Motor neuron (in vitro differentiated cells): ENCODE measurements at regions not wholly inside any gene's neighbourhood (a gene's known extent, or its start where the extent isn't known, plus 50 kb on each side); places are given as distances from the start of the nearest gene placed in this dataset.
A peak's percentile ranks its signal among the peaks of the same experiment; 100 is the strongest.
"Not testable (repeated sequence)": the region's sequence is repeated elsewhere in the genome, so short reads cannot be mapped to it uniquely, and the experiment has no call there.

Source experiments
- ATAC-seq, 8 experiments: fragments of 200-7000 bp; cut with Tn5 transposase; replicated peaks in 6 of 8; 2 replicates each; pipeline ENCODE4 v1.8.0; 2021; ENCODE audit warnings: mild to moderate bottlenecking in 8 of 8, moderate library complexity in 8 of 8
- H3K27ac ChIP-seq, 2 donors: fragments of 250-450 bp; sonication (Bioruptor Pico); 2 replicates each; pipeline ENCODE4 v1.9.0; 2021; ENCODE audit warnings: antibody characterized with exemption in 2 of 2, mild to moderate bottlenecking in 2 of 2, moderate library complexity in 1 of 2
- H3K4me1 ChIP-seq, 2 donors: fragments of 250-450 bp; sonication (Bioruptor Pico); replicated peaks in 1 of 2; 2 replicates each; pipeline ENCODE4 v1.6.1; 2021; ENCODE audit warnings: antibody characterized with exemption in 2 of 2, mild to moderate bottlenecking in 2 of 2, moderate library complexity in 1 of 2
- H3K4me3 ChIP-seq, 5 donors: fragments of 250-450 bp; sonication (Bioruptor Pico); 2 replicates each; pipeline ENCODE4 v1.9.0; 2021; ENCODE audit warnings: antibody characterized with exemption in 5 of 5, mild to moderate bottlenecking in 5 of 5, moderate library complexity in 4 of 5
- whole genome bisulfite sequencing, 10 experiments: fragments of 450-650 bp; shearing (Covaris generic); methylation state at CpG; one replicate each; pipeline ENCODE4 v1.0.0; 2022; 5-methylcytosine and 5-hydroxymethylcytosine counted together
- in situ Hi-C, 9 experiments: fragments of 400-800 bp; cut with MboI; loops; one replicate each; pipeline ENCODE4 v1.15.0; 2021; ENCODE audit warnings: low sequenced_read_pairs in 9 of 9, low pct_unique_long_range_greater_than_20kb in 2 of 9; ENCODE audit not compliant: unreplicated experiment in 9 of 9

DNA sequence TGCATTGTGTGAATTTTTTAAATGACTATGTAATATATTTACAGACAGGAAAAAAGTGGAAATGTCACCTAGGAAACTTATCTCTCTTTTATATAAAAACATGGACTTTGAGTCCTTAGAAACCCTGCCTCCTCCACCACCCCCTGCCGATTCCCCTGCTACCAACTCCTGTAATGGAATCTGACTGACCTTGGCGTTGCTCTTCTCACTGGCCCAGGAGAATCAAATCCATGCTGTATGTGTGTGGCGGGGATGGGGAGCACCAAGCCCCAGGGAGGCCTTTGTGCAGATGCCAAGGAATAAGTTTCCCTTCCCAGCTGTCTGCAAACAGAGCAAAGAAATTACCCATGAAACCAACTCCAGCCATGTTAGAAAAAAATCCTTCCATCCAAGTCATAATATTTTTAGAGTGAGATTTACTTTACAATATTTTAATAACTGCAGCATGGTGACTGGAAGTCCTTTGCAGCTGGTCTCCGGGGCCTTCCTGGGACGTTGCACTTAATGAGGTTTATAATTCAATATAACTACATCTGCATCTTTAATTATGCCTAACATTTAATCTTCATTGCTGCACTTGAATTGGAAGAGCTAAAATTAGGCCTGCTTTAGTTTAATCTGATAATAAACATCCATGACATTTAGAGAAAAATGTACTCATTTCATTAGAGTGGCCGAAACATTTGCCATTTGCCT is 111.4 kb upstream of the CACUL1 start:
- Histone ChIP-seq H3K4me1 (peaks cover 0 to 9% of the 10 kb centered on the region in 2 donors), H3K4me3 (no peak overlapping the region), H3K27ac (no peak overlapping the region)
- ATAC-seq, result peak in 1 of 8 experiments; percentile 78
- WGBS, 10 experiments, result 7 to 75% (median 58%) methylated on average over 2 to 6 of the region's 6 CpGs
- in situ Hi-C loops, result no loop called here

DNA sequence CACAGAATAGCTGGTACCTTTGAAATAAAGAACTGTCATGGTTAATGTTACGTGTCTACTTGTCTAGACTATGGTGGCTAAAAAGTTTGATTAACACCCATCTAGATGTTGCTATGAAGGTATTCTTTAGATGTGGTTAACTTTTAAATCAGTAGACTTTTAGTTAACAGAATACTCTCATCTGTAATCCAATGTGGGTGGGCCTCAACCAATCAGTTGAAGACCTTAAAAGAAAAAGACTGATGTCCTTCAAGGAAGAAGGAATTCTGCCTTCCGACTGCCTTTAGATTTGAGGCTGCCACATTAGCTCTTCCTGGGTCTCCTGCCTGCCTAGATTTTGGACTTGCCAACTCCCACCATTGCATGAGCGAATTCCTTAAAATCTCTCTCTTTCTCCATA is 113.0 kb upstream of the CACUL1 start:
- no peak for ATAC-seq
- Histone ChIP-seq H3K4me3 (no peak overlapping the region), H3K27ac (no peak overlapping the region), H3K4me1 (peaks cover 0 to 12% of the 10 kb centered on the region in 2 donors)
- WGBS, 10 experiments, result 33 to 100% (median 79%) methylated on average over 1 to 3 of the region's 3 CpGs
- in situ Hi-C loops, result no loop called here

DNA sequence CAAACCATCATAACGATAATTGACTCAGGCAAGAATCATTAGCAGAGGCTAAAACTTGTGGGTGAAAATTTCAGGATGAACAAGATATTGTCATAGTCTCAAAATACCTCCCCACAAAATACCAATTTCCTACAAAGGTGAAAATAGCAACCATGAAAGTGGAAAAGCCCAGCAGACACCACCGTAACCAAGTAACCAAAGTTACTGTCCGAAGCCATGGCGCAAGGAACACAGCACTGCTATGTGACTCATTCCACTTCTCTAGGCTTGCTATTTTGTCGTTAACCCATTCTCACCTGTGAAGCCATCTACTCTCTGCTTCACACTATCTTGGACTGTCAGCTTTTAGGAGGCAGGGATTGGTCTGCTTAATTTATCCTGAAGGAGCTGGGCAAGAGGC is 113.8 kb upstream of the CACUL1 start:
- peaks cover 0 to 12% of the 10 kb centered on the region in 2 donors for H3K4me1 ChIP-seq
- WGBS, 10 experiments, result 30 to 100% (median 83%) methylated on average over 2 to 5 of the region's 5 CpGs; no CpG with 5 or more reads in 3 of the 10 experiments
- in situ Hi-C loops, result no loop called here

DNA sequence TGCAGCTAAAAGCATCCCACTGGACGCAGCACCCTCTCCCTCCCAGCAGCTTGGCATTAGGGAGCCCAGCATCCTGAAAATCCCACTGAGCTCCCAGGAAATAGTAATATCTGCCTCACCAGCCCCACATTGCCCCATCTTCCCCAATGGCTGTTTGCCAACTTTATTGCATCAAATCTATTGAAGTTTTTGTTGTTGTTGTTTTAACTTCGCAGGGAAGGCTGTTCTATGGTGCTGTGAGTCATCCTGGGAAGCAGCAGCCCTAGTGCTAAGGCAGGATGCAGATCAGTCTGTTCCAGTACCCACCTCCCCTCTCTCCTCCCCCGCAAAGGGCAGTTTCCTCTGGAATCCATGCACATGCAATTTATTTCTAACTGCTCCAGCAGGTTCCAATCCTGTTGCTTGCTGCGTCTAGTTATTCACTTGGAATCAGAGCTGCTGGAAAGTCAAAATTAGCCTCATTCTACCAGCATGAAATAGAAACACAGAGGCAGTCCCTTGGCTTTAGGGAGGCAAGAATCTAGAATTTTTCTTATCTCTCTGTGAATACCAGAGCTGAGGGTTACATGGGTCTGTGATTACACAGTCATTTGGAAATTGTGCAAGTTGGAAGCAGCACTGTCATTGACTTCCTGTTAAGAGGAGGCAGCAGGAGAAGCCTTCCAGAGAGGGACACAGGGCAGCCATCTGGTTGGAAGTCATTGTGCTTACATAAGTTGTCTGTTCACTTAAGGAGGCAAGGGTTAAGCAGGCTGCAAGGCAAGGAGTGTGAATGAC is 115.9 kb upstream of the CACUL1 start:
- Histone ChIP-seq H3K27ac (no peak overlapping the region), H3K4me1 (peaks cover 0 to 12% of the 10 kb centered on the region in 2 donors), H3K4me3 (no peak overlapping the region)
- in situ Hi-C loops, result no loop called here
- 0 to 100% (median 30%) methylated on average over 1 to 4 of the region's 4 CpGs; no CpG with 5 or more reads in 2 of the 10 experiments for WGBS, 10 experiments
- peak; percentile 70 to 99 (median 94) for ATAC-seq

More for the DNA sequence above, 113.8 kb upstream of the CACUL1 start:
- Histone ChIP-seq H3K27ac (no peak overlapping the region), H3K4me3 (no peak overlapping the region)
- ATAC-seq, result peak in 1 of 8 experiments; percentile 20

GRCh38 chr10:118871244-118871865 is 116.6 kb upstream of the CACUL1 start:
- H3K4me3 ChIP-seq, result no peak overlapping the region
- peaks cover 0 to 12% of the 10 kb centered on the region in 2 donors for H3K4me1 ChIP-seq
- no peak for ATAC-seq
- no peak overlapping the region for H3K27ac ChIP-seq
- in situ Hi-C loops, result no loop called here
- whole genome bisulfite sequencing, 10 experiments, result 20 to 75% (median 61%) methylated on average over 1 to 2 of the region's 2 CpGs; no CpG with 5 or more reads in 3 of the 10 experiments

DNA sequence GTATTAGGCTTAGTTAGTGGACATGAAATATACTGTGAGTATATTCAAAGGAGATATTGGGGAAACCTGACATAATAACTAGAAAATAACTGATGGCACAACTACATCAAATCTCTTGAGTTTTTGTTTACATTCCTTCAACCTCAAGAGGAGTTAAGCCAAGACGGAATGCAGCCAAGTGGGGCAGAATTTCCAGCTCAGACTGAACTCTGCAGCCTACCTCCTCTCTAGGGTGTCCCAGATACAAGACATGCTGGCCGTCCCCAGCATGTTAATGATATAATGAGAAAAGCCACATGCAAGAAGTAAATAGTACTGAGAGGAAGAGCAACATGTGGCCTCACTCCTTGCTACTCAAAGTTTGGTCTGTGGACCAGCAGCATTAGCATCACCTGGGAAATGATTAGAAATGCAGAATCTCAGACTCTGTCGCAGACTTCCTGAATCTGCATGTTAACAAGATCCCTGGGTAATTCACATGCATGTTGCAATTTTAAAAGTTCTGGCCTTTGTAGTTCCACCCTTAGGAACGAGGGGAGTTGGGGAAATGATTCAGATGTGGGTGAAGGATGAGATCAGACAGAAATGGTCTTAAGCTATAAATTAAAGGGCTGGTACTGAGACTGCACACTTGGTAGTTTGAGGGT is 118.4 kb upstream of the CACUL1 start:
- no peak overlapping the region for H3K27ac ChIP-seq
- in situ Hi-C loops, result no loop called here
- H3K4me1 ChIP-seq, result peaks cover 0 to 12% of the 10 kb centered on the region in 2 donors
- 10 to 73% (median 36%) methylated on average over 1 to 4 of the region's 4 CpGs; no CpG with 5 or more reads in 2 of the 10 experiments for WGBS, 10 experiments
- ATAC-seq, result peak in 3 of 8 experiments; percentile 43 to 66 (median 51)
- H3K4me3 ChIP-seq, result no peak overlapping the region

- WGBS, 10 experiments, result 14 to 80% (median 50%) methylated on average over 1 to 2 of the region's 2 CpGs; no CpG with 5 or more reads in 2 of the 10 experiments
- Histone ChIP-seq H3K27ac (no peak overlapping the region), H3K4me3 (no peak overlapping the region), H3K4me1 (peaks cover 0 to 12% of the 10 kb centered on the region in 2 donors)
- in situ Hi-C loops, result no loop called here
- no peak for ATAC-seq
Observed at GRCh38 chr10:118873738-118874105, 119.0 kb upstream of the CACUL1 start.

- Histone ChIP-seq H3K27ac (no peak overlapping the region), H3K4me3 (no peak overlapping the region), H3K4me1 (peaks cover 0 to 12% of the 10 kb centered on the region in 2 donors)
- no peak for ATAC-seq
- in situ Hi-C loops, result no loop called here
- WGBS, 10 experiments, result 0 to 100% (median 50%) methylated on average over 1 to 2 of the region's 2 CpGs; no CpG with 5 or more reads in 1 of the 10 experiments
Observed at GRCh38 chr10:118874171-118874570, 119.4 kb upstream of the CACUL1 start.

DNA sequence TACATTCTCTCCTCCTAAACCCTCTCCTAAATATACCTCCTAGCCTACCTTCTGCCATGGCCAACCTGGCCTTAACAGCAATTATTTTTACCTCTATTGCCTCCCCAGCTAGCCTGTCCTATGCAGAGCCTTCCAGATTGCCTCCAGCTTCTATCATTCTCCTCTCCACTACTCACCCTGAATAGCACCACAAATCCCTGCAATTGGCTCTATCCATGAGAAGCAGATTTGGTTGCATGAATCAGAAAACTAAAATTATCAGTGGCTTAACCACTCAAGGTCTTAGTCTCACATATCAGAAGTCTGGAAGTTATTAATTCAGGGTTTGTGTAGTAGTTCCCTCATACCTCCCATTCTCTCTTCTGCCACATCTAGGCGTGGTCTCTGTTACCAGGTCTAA is 120.3 kb upstream of the CACUL1 start:
- no peak overlapping the region for H3K27ac ChIP-seq
- WGBS, 10 experiments, result 14 to 100% (median 50%) methylated on average over 1 of the region's 1 CpG; no CpG with 5 or more reads in 4 of the 10 experiments
- H3K4me3 ChIP-seq, result no peak overlapping the region
- no peak for ATAC-seq
- in situ Hi-C loops, result no loop called here
- peaks cover 0 to 12% of the 10 kb centered on the region in 2 donors for H3K4me1 ChIP-seq

- H3K27ac ChIP-seq, result no peak overlapping the region
- H3K4me3 ChIP-seq, result no peak overlapping the region
- ATAC-seq, result no peak
- WGBS, 10 experiments, result 15 to 100% (median 83%) methylated on average over 1 to 2 of the region's 2 CpGs
- in situ Hi-C loops, result no loop called here
- H3K4me1 ChIP-seq, result peaks cover 0 to 3% of the 10 kb centered on the region in 2 donors
Observed at GRCh38 chr10:118882741-118883140, 128.0 kb upstream of the CACUL1 start.

DNA sequence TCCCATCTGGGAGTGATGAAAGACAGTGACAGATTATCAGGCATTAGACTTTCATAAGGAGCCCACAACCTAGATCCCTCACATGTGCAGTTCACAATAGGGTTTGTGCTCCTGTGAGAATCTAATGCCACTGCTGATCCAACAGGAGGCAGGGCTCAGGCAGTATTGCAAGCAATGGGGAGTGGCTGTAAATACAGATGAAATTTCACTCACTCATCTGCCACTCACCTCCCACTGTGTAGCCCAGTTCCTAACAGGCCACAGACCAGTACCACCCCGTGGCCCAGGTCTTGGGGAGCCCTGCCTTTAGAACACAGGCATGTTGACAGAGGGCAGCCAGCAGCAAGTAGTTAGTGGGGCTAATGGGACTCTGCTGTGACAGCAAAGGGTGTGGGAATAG is 137.3 kb upstream of the NANOS1 start:
- ATAC-seq, result peak in 2 of 8 experiments; percentile 59 to 79
- Histone ChIP-seq H3K4me1 (peaks cover 0 to 2% of the 10 kb centered on the region in 2 donors), H3K4me3 (no peak overlapping the region), H3K27ac (no peak overlapping the region)
- WGBS, 10 experiments, result 0 to 40% (median 17%) methylated on average over 1 of the region's 1 CpG; no CpG with 5 or more reads in 6 of the 10 experiments
- in situ Hi-C loops, result no loop called here

- in situ Hi-C loops, H3K4me1 ChIP-seq, H3K4me3 ChIP-seq, ATAC-seq, H3K27ac ChIP-seq: not testable (repeated sequence)
- WGBS, 10 experiments, result 100% methylated on average over 1 of the region's 25 CpGs; no CpG with 5 or more reads in 9 of the 10 experiments
Observed at GRCh38 chr10:118894891-118895290, 134.6 kb upstream of the NANOS1 start.
